WTC11 (cell line): ENCODE measurements at regions not wholly inside any gene's neighbourhood (a gene's known extent, or its start where the extent isn't known, plus 50 kb on each side); places are given as distances from the start of the nearest gene placed in this dataset.

Experiments
- ATAC-seq: fragments of 200-7000 bp; cut with Tn5 transposase; 2 replicates; pipeline ENCODE4 v1.10.0; 2021; ENCODE audit warnings: mild to moderate bottlenecking, moderate library complexity
- CTCF ChIA-PET: fragments of 300-600 bp; sonication (Branson Sonifier 250); formaldehyde crosslinking; loops from one replicate; lab custom pipeline; 2021; ENCODE audit warnings: antibody characterized with exemption; lab: Charles Lee
- POLR2A ChIA-PET: fragments of 350-600 bp; sonication (Branson Sonifier 250); formaldehyde crosslinking; loops from one replicate; lab custom pipeline; 2021; ENCODE audit warnings: antibody characterized with exemption; lab: Charles Lee
- DNase-seq: peaks from one replicate; pipeline ENCODE4 v3.0.0; 2021; ENCODE audit warnings: low spot score
- H3K27ac Mint-ChIP-seq: 2 replicates; pipeline ENCODE4 v1.8.0; 2021; ENCODE audit warnings: mixed read lengths
- H3K27me3 Mint-ChIP-seq: 2 replicates; pipeline ENCODE4 v1.8.0; 2021; ENCODE audit warnings: low read depth, mild to moderate bottlenecking, moderate library complexity, mixed read lengths
- H3K36me3 Mint-ChIP-seq: 2 replicates; pipeline ENCODE4 v1.8.0; 2021; ENCODE audit warnings: mixed read lengths
- H3K4me1 Mint-ChIP-seq: 2 replicates; pipeline ENCODE4 v1.8.0; 2022; ENCODE audit warnings: mixed read lengths
- H3K4me3 Mint-ChIP-seq: 2 replicates; pipeline ENCODE4 v1.8.0; 2021; ENCODE audit warnings: mild to moderate bottlenecking, moderate library complexity, mixed read lengths
- H3K9me3 Mint-ChIP-seq: 2 replicates; pipeline ENCODE4 v1.8.0; 2021; ENCODE audit warnings: mixed read lengths
- ATF1 ChIP-seq: sonication (generic); formaldehyde crosslinking; IDR thresholded peaks from 2 replicates; pipeline ENCODE4 v1.8.1; 2023; ENCODE audit warnings: mild to moderate bottlenecking, moderate library complexity, missing genetic modification reagents
- E2F1 ChIP-seq: sonication (generic); formaldehyde crosslinking; IDR thresholded peaks from 2 replicates; pipeline ENCODE4 v1.8.0; 2022; ENCODE audit warnings: mild to moderate bottlenecking, missing genetic modification reagents
- ETV6 ChIP-seq: sonication (generic); formaldehyde crosslinking; IDR thresholded peaks from 2 replicates; pipeline ENCODE4 v1.8.1; 2022; ENCODE audit warnings: mild to moderate bottlenecking, missing genetic modification reagents
- FOXJ3 ChIP-seq: sonication (generic); formaldehyde crosslinking; IDR thresholded peaks from 2 replicates; pipeline ENCODE4 v1.9.0; 2021; ENCODE audit warnings: missing genetic modification reagents, mild to moderate bottlenecking, borderline replicate concordance
- FOXP4 ChIP-seq: sonication (generic); formaldehyde crosslinking; IDR thresholded peaks from 2 replicates; pipeline ENCODE4 v1.8.0; 2022; ENCODE audit warnings: mild to moderate bottlenecking, missing genetic modification reagents
- HMGA2 ChIP-seq: fragments of 250-450 bp; sonication (Bioruptor Pico); IDR thresholded peaks from 2 replicates; pipeline ENCODE4 v1.4.0; 2021; ENCODE audit warnings: mild to moderate bottlenecking, moderate library complexity
- MAX ChIP-seq: sonication (generic); formaldehyde crosslinking; IDR thresholded peaks from 2 replicates; pipeline ENCODE4 v1.8.0; 2022; ENCODE audit warnings: mild to moderate bottlenecking, missing genetic modification reagents
- MLX ChIP-seq: sonication (generic); formaldehyde crosslinking; IDR thresholded peaks from 2 replicates; pipeline ENCODE4 v1.8.1; 2023; ENCODE audit warnings: mild to moderate bottlenecking, missing genetic modification reagents, moderate library complexity
- MYBL2 ChIP-seq: sonication (generic); formaldehyde crosslinking; IDR thresholded peaks from 2 replicates; pipeline ENCODE4 v1.8.1; 2023; ENCODE audit warnings: mild to moderate bottlenecking, moderate library complexity, missing genetic modification reagents
- NFE2L1 ChIP-seq: sonication (generic); formaldehyde crosslinking; IDR thresholded peaks from 2 replicates; pipeline ENCODE4 v1.8.1; 2023; ENCODE audit warnings: missing genetic modification reagents
- NR1H2 ChIP-seq: sonication (generic); formaldehyde crosslinking; IDR thresholded peaks from 2 replicates; pipeline ENCODE4 v1.9.0; 2021; ENCODE audit warnings: mild to moderate bottlenecking, moderate library complexity, missing genetic modification reagents
- NR2C2 ChIP-seq: sonication (generic); formaldehyde crosslinking; IDR thresholded peaks from 2 replicates; pipeline ENCODE4 v1.8.0; 2022; ENCODE audit warnings: mild to moderate bottlenecking, missing genetic modification reagents
- PRDM15 ChIP-seq: sonication (generic); formaldehyde crosslinking; IDR thresholded peaks from 2 replicates; pipeline ENCODE4 v1.8.0; 2022; ENCODE audit warnings: missing genetic modification reagents
- PRRX2 ChIP-seq: fragments of 250-450 bp; sonication (Bioruptor Pico); IDR thresholded peaks from 2 replicates; pipeline ENCODE4 v1.8.0; 2021; ENCODE audit warnings: mild to moderate bottlenecking
- SMAD4 ChIP-seq: sonication (generic); formaldehyde crosslinking; IDR thresholded peaks from 2 replicates; pipeline ENCODE4 v1.8.0; 2022; ENCODE audit warnings: mild to moderate bottlenecking, missing genetic modification reagents
- ZBTB43 ChIP-seq: sonication (generic); formaldehyde crosslinking; IDR thresholded peaks from 2 replicates; pipeline ENCODE4 v1.8.1; 2023; ENCODE audit warnings: mild to moderate bottlenecking, missing genetic modification reagents
- ZNF263 ChIP-seq: sonication (generic); formaldehyde crosslinking; IDR thresholded peaks from 2 replicates; pipeline ENCODE4 v1.8.1; 2022; ENCODE audit warnings: low read depth, mild to moderate bottlenecking, moderate library complexity, missing genetic modification reagents
- ZNF281 ChIP-seq: sonication (generic); formaldehyde crosslinking; IDR thresholded peaks from 2 replicates; pipeline ENCODE4 v1.8.0; 2023; ENCODE audit warnings: mild to moderate bottlenecking, missing genetic modification reagents
- ZNF396 ChIP-seq: fragments of 250-450 bp; sonication (Bioruptor Pico); IDR thresholded peaks from 2 replicates; pipeline ENCODE4 v1.8.0; 2021; ENCODE audit warnings: mild to moderate bottlenecking, moderate library complexity, borderline replicate concordance
- ZNF671 ChIP-seq: fragments of 250-450 bp; sonication (Bioruptor Pico); IDR thresholded peaks from 2 replicates; pipeline ENCODE4 v1.8.0; 2021; ENCODE audit warnings: mild to moderate bottlenecking

GRCh38 chr9:32015795-32016194 is 368.6 kb upstream of the ACO1 start:
- POLR2A ChIA-PET: no interaction called here
- Mint-ChIP-seq H3K27ac (no peak overlapping the region), H3K4me1 (no peaks in the 10 kb centered on the region)
- no peak for DNase-seq
- TF ChIP-seq ZBTB43: no peak
- no peak for TF ChIP-seq PRRX2 (CRISPR knock-in tag)
- TF ChIP-seq ZNF671: no peak
- no peak for TF ChIP-seq SMAD4 (CRISPR knock-in tag)
- no peak for TF ChIP-seq HMGA2 (CRISPR knock-in tag)
- TF ChIP-seq ZNF263 (CRISPR knock-in tag): no peak
- TF ChIP-seq NR2C2 (CRISPR knock-in tag): no peak
- no peak for TF ChIP-seq ZNF396 (CRISPR knock-in tag)
- no peak for TF ChIP-seq MYBL2
- TF ChIP-seq PRDM15 (CRISPR knock-in tag): no peak
- TF ChIP-seq NFE2L1 (CRISPR knock-in tag): no peak
- TF ChIP-seq E2F1 (CRISPR knock-in tag): no peak
- TF ChIP-seq ATF1 (CRISPR knock-in tag): no peak
- no peak for TF ChIP-seq ETV6 (CRISPR knock-in tag)
- no peak for TF ChIP-seq ZNF281
- TF ChIP-seq, all 79 proteins: peak for 0
- Mint-ChIP-seq H3K27me3 (no peaks in the 10 kb centered on the region), H3K4me3 (no peak overlapping the region), H3K9me3 (peaks cover 22% of the 10 kb centered on the region), H3K36me3 (peaks cover 13% of the 10 kb centered on the region)
- ATAC-seq: no peak
- CTCF ChIA-PET: no interaction called here

- Mint-ChIP-seq H3K27ac (no peak overlapping the region), H3K4me1 (no peaks in the 10 kb centered on the region), H3K27me3 (no peaks in the 10 kb centered on the region), H3K4me3 (no peak overlapping the region), H3K9me3 (peaks cover 3% of the 10 kb centered on the region), H3K36me3 (no peaks in the 10 kb centered on the region)
- ATAC-seq: no peak
- CTCF ChIA-PET: no interaction called here
- no peak for TF ChIP-seq FOXJ3 (CRISPR knock-in tag)
- no peak for TF ChIP-seq FOXP4 (CRISPR knock-in tag)
- no peak for TF ChIP-seq MLX (CRISPR knock-in tag)
- no peak for TF ChIP-seq NR1H2 (CRISPR knock-in tag)
- no peak for TF ChIP-seq MAX (CRISPR knock-in tag)
- POLR2A ChIA-PET: no interaction called here
- DNase-seq: no peak
Measured at GRCh38 chr9:32045513-32045912, 338.9 kb upstream of the ACO1 start.
